Peyer's patch (tissue), 4 donors: ENCODE measurements at regions not wholly inside any gene's neighbourhood (a gene's known extent, or its start where the extent isn't known, plus 50 kb on each side); places are given as distances from the start of the nearest gene placed in this dataset.

Experiments
- DNase-seq, 3 donors: peaks; one replicate each; pipeline ENCODE4 v3.0.0-alpha.2; 2017 to 2019
- H3K27ac ChIP-seq, 4 donors: fragments of 200-600 bp; sonication (generic); one replicate each; pipeline ENCODE4 v1.5.1; 2016 to 2019
- H3K27me3 ChIP-seq, 2 donors: fragments of 200-600 bp; sonication (generic); one replicate each; pipeline ENCODE4 v1.5.1; 2019
- H3K36me3 ChIP-seq, 3 donors: fragments of 200-600 bp; sonication (generic); one replicate each; pipeline ENCODE4 v1.5.1; 2016 to 2019
- H3K4me1 ChIP-seq, 4 donors: fragments of 200-600 bp; sonication (generic); one replicate each; pipeline ENCODE4 v1.5.1; 2016 to 2019
- H3K4me3 ChIP-seq, 4 donors: fragments of 200-600 bp; sonication (generic); 1 replicate in 3 of 4; 2 replicates in 1 of 4; pipeline ENCODE4 v1.5.1; 2016 to 2019; ENCODE audit warnings: mild to moderate bottlenecking in 1 of 4
- H3K9me3 ChIP-seq, 4 donors: fragments of 200-600 bp; sonication (generic); one replicate each; pipeline ENCODE4 v1.5.1; 2016 to 2019; ENCODE audit warnings: mild to moderate bottlenecking in 1 of 4
- POLR2A ChIP-seq, 2 donors: fragments of 450-650 bp; IDR thresholded peaks; one replicate each; pipeline ENCODE4 v1.5.1; 2017; ENCODE audit warnings: antibody characterized with exemption in 2 of 2, mild to moderate bottlenecking in 2 of 2, moderate library complexity in 2 of 2
- TF ChIP-seq, protein P1 (sequence below), 6 experiments: fragments of 450-650 bp in 4 of 6; fragments of 200-600 bp in 2 of 6; sonication (generic) in 1 of 6; IDR thresholded peaks; one replicate each; pipeline ENCODE4 v1.5.1; 2017 to 2019; ENCODE audit warnings: antibody characterized with exemption in 6 of 6, mild to moderate bottlenecking in 3 of 6, moderate library complexity in 1 of 6

- TF ChIP-seq, protein P1, sequence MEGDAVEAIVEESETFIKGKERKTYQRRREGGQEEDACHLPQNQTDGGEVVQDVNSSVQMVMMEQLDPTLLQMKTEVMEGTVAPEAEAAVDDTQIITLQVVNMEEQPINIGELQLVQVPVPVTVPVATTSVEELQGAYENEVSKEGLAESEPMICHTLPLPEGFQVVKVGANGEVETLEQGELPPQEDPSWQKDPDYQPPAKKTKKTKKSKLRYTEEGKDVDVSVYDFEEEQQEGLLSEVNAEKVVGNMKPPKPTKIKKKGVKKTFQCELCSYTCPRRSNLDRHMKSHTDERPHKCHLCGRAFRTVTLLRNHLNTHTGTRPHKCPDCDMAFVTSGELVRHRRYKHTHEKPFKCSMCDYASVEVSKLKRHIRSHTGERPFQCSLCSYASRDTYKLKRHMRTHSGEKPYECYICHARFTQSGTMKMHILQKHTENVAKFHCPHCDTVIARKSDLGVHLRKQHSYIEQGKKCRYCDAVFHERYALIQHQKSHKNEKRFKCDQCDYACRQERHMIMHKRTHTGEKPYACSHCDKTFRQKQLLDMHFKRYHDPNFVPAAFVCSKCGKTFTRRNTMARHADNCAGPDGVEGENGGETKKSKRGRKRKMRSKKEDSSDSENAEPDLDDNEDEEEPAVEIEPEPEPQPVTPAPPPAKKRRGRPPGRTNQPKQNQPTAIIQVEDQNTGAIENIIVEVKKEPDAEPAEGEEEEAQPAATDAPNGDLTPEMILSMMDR (IDR thresholded peaks at IDR 0.05): no peak
- H3K27ac ChIP-seq: no peak overlapping the region
Measured at GRCh38 chr4:13202701-13203100, 281.4 kb downstream of the RAB28 start.

DNA sequence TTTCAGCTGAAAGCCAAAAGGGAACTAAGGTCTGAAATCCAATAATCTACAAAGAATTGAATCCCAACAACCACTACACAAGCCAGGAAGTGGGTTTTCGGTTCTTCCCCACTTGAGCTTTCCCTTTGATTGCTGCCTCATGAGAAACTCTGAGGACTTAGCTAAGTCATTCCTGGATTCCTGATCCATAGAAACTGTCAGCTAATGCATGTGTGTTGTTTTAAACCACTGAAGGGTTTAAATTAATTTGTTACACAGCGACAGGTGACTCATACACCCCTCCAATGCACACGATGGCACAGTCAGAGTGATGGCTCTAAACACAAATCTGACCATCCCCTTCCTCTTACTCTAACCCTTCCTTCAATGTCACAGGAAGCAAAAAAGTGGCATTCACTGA is 282.9 kb downstream of the RAB28 start:
- TF ChIP-seq, protein P1 (IDR thresholded peaks at IDR 0.05): no peak
- TF ChIP-seq POLR2A (IDR thresholded peaks at IDR 0.05): no peak
- no peak overlapping the region for H3K27ac ChIP-seq
- H3K4me3 ChIP-seq: no peak overlapping the region
- no peaks in the 10 kb centered on the region for H3K9me3 ChIP-seq
- DNase-seq: no peak
- H3K27me3 ChIP-seq: no peaks in the 10 kb centered on the region
- no peaks in the 10 kb centered on the region for H3K4me1 ChIP-seq
- H3K36me3 ChIP-seq: no peaks in the 10 kb centered on the region

More at GRCh38 chr4:13202701-13203100, 281.4 kb downstream of the RAB28 start:
- H3K36me3 ChIP-seq: no peaks in the 10 kb centered on the region
- no peaks in the 10 kb centered on the region for H3K27me3 ChIP-seq
- no peaks in the 10 kb centered on the region for H3K9me3 ChIP-seq
- no peak overlapping the region for H3K4me3 ChIP-seq
- DNase-seq: no peak
- H3K4me1 ChIP-seq: no peaks in the 10 kb centered on the region

DNA sequence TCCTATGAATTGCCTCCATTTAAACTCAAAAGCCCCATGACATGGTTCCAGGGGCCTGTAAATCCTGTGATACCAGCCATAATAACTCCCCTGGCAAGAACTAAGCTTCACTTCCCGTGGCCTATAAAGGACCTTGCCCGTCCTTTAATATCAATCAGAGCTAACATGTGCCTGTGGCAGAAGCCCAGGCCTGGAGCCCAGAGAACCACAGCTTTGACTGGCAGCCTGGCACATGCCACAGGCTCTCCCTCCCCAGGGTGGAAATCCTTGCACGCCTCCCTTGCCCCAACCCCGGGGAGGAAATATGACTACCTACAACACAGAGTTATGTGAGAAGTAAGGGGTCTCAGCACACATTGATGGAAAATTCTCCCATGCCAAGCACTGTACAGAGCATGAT is 287.4 kb downstream of the RAB28 start:
- no peaks in the 10 kb centered on the region for H3K4me1 ChIP-seq
- DNase-seq: no peak
- H3K27me3 ChIP-seq: no peaks in the 10 kb centered on the region
- H3K4me3 ChIP-seq: no peak overlapping the region
- no peak overlapping the region for H3K27ac ChIP-seq
- H3K36me3 ChIP-seq: no peaks in the 10 kb centered on the region
- TF ChIP-seq, protein P1 (IDR thresholded peaks at IDR 0.05): no peak
- no peak for TF ChIP-seq POLR2A (IDR thresholded peaks at IDR 0.05)
- H3K9me3 ChIP-seq: no peaks in the 10 kb centered on the region

DNA sequence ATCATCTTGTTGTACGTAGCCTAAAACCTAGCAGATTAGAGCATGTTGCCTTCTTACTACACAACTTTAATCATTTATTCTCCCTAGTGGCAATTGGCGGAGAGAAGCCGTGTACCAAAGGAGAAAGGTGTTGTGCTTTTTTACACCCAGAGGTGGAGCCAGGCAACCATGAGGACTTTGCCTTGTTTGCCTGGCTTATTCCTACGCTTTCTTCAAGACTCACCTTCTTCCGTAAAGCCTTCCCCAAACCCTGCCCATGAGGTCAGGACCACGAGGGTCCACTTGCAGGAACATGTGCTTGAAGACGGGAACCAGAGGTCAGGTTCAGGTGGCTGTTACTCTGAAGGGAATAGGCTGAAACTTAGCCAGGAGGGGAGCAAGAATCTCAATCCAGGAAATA is 290.5 kb downstream of the RAB28 start:
- TF ChIP-seq POLR2A (IDR thresholded peaks at IDR 0.05): no peak
- TF ChIP-seq, protein P1 (IDR thresholded peaks at IDR 0.05): no peak
- DNase-seq: no peak
- no peak overlapping the region for H3K27ac ChIP-seq

GRCh38 chr4:13190093-13190721 is 293.9 kb downstream of the RAB28 start:
- Histone ChIP-seq H3K36me3 (no peaks in the 10 kb centered on the region), H3K27ac (no peak overlapping the region), H3K4me1 (no peaks in the 10 kb centered on the region), H3K4me3 (no peak overlapping the region), H3K9me3 (no peaks in the 10 kb centered on the region), H3K27me3 (no peaks in the 10 kb centered on the region)
- TF ChIP-seq, protein P1 (IDR thresholded peaks at IDR 0.05): no peak
- TF ChIP-seq POLR2A (IDR thresholded peaks at IDR 0.05): no peak
- DNase-seq: no peak

More for the DNA sequence above, 290.5 kb downstream of the RAB28 start:
- no peaks in the 10 kb centered on the region for H3K36me3 ChIP-seq
- H3K9me3 ChIP-seq: no peaks in the 10 kb centered on the region
- no peaks in the 10 kb centered on the region for H3K27me3 ChIP-seq
- H3K4me1 ChIP-seq: no peaks in the 10 kb centered on the region
- H3K4me3 ChIP-seq: no peak overlapping the region

DNA sequence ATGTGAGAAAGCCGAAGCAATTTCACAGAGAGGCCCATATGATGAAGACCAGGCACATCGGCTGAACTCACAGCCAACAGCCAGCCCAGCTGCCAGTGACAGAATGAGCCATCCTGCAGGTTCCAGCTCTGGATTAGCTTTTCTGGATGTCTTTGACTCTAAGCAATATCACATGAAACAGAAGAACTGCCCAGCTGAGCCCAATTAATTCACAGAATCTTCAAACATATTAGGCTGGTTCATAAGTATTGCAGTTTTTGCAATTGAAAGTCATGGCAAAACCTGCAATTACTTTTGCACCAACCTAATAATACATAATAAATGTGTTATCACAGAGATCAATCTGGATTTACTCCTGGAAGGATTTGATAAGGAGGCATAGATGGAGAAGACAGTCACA is 299.9 kb downstream of the RAB28 start:
- DNase-seq: no peak

More for the DNA sequence above, 299.9 kb downstream of the RAB28 start:
- H3K27ac ChIP-seq: no peak overlapping the region
- no peak for TF ChIP-seq POLR2A (IDR thresholded peaks at IDR 0.05)
- TF ChIP-seq, protein P1 (IDR thresholded peaks at IDR 0.05): no peak
- H3K36me3 ChIP-seq: no peaks in the 10 kb centered on the region
- no peak overlapping the region for H3K4me3 ChIP-seq
- no peaks in the 10 kb centered on the region for H3K9me3 ChIP-seq
- no peaks in the 10 kb centered on the region for H3K4me1 ChIP-seq
- H3K27me3 ChIP-seq: no peaks in the 10 kb centered on the region
